Keratinocyte (primary cell): ENCODE measurements at regions not wholly inside any gene's neighbourhood (a gene's known extent, or its start where the extent isn't known, plus 50 kb on each side); places are given as distances from the start of the nearest gene placed in this dataset.
"Not testable (repeated sequence)": the region's sequence is repeated elsewhere in the genome, so short reads cannot be mapped to it uniquely, and the experiment has no call there.

Experiments used
- DNase-seq: peaks from one replicate; pipeline ENCODE4 v3.0.0-alpha.2; 2011; ENCODE audit warnings: low read depth, missing footprints, low spot score
- FAIRE-seq: peaks from 2 replicates; lab custom pipeline; 2011; peaks lifted over from hg19 to GRCh38; lab: Jason Lieb, UNC
- H2AFZ ChIP-seq: 2 replicates; pipeline ENCODE4 v1.6.0; 2012; ENCODE audit warnings: low read length, control low read depth, inconsistent platforms; ENCODE audit not compliant: control insufficient read depth
- H3K27ac ChIP-seq: 2 replicates; pipeline ENCODE4 v1.5.1; 2011; ENCODE audit warnings: low read length; ENCODE audit not compliant: control insufficient read depth, insufficient read depth
- H3K27me3 ChIP-seq: 3 replicates; pipeline ENCODE4 v1.6.0; 2011; ENCODE audit warnings: low read length; ENCODE audit not compliant: control insufficient read depth, insufficient read depth; ENCODE audit errors: extremely low read depth
- H3K36me3 ChIP-seq, 2 experiments: 2 replicates in 1 of 2; 3 replicates in 1 of 2; pipeline ENCODE4 v1.5.1; 2011; ENCODE audit warnings: low read length in 2 of 2, mild to moderate bottlenecking in 1 of 2; ENCODE audit not compliant: control insufficient read depth in 2 of 2, insufficient read depth in 2 of 2; ENCODE audit errors: extremely low read depth in 1 of 2
- H3K4me1 ChIP-seq: 3 replicates; pipeline ENCODE4 v1.5.1; 2011; ENCODE audit warnings: low read length; ENCODE audit not compliant: control insufficient read depth, insufficient read depth; ENCODE audit errors: extremely low read depth
- H3K4me2 ChIP-seq: 3 replicates; pipeline ENCODE4 v1.6.0; 2011; ENCODE audit warnings: low read depth, low read length; ENCODE audit not compliant: control insufficient read depth, insufficient read depth; ENCODE audit errors: extremely low read depth
- H3K4me3 ChIP-seq, 3 experiments: fragments of 200-600 bp in 1 of 3; sonication (generic) in 1 of 3; 2 replicates in 2 of 3; 3 replicates in 1 of 3; pipeline ENCODE4 v1.5.1; 2011 to 2016; ENCODE audit warnings: low read length in 3 of 3, mild to moderate bottlenecking in 3 of 3, control low read depth in 2 of 3, inconsistent platforms in 1 of 3, low read depth in 1 of 3, mixed read lengths in 1 of 3, mixed run types in 1 of 3, moderate library complexity in 1 of 3; ENCODE audit not compliant: control insufficient read depth in 2 of 3, insufficient read depth in 2 of 3; ENCODE audit errors: extremely low read depth in 1 of 3
- H3K79me2 ChIP-seq: 2 replicates; pipeline ENCODE4 v1.6.0; 2012; ENCODE audit warnings: low read length; ENCODE audit not compliant: control insufficient read depth, insufficient read depth
- H3K9ac ChIP-seq: 3 replicates; pipeline ENCODE4 v1.6.0; 2011; ENCODE audit warnings: low read length; ENCODE audit not compliant: control insufficient read depth, insufficient read depth; ENCODE audit errors: extremely low read depth
- H3K9me1 ChIP-seq: 3 replicates; pipeline ENCODE4 v1.6.0; 2011; ENCODE audit warnings: low read length; ENCODE audit not compliant: control insufficient read depth, insufficient read depth; ENCODE audit errors: extremely low read depth
- H3K9me3 ChIP-seq: 2 replicates; pipeline ENCODE4 v1.5.1; 2012; ENCODE audit warnings: low read depth, low read length; ENCODE audit not compliant: control insufficient read depth
- H4K20me1 ChIP-seq: 3 replicates; pipeline ENCODE4 v1.6.0; 2011; ENCODE audit warnings: low read length; ENCODE audit not compliant: control insufficient read depth, insufficient read depth; ENCODE audit errors: extremely low read depth
- CTCF ChIP-seq, 3 experiments: IDR thresholded peaks in 1 of 3; conservative IDR thresholded peaks in 1 of 3; optimal IDR thresholded peaks in 1 of 3; 2 replicates in 2 of 3; 3 replicates in 1 of 3; pipeline versions ENCODE3 to v1.5.1; 2011; ENCODE audit warnings: low read length in 3 of 3, mild to moderate bottlenecking in 3 of 3, moderate library complexity in 2 of 3, control low read depth in 1 of 3, inconsistent platforms in 1 of 3; ENCODE audit not compliant: insufficient read depth in 2 of 3; ENCODE audit errors: extremely low read depth in 1 of 3
- EZH2 ChIP-seq: IDR thresholded peaks from one replicate; pipeline ENCODE4 v1.6.1; 2012; ENCODE audit warnings: inconsistent platforms, mild to moderate bottlenecking, low read length, moderate library complexity
- dilution Hi-C: fragments of 300-500 bp; cut with MboI; formaldehyde crosslinking; loops from one replicate; pipeline ENCODE4 v1.7.0; 2020; ENCODE audit warnings: low sequenced_read_pairs; ENCODE audit not compliant: extremely low pct_ligation_motif_present

- H3K9me1 ChIP-seq, result no peaks in the 10 kb centered on the region
- H3K27ac ChIP-seq, result no peak overlapping the region
- no peak overlapping the region for H3K4me2 ChIP-seq
- TF ChIP-seq EZH2, result no peak
- TF ChIP-seq CTCF (optimal IDR thresholded peaks at IDR 0.05 in 1 of 3, IDR thresholded peaks at IDR 0.05 in 1 of 3, conservative IDR thresholded peaks at IDR 0.05 in 1 of 3; ENCODE audit: extremely low read depth in 1 of 3, insufficient read depth in 2 of 3, low read length in 3 of 3), result no peak
- H4K20me1 ChIP-seq, result no peaks in the 10 kb centered on the region
- no peaks in the 10 kb centered on the region for H3K36me3 ChIP-seq
- no peak overlapping the region for H2AFZ ChIP-seq
- no peak for FAIRE-seq
- H3K9ac ChIP-seq, result no peak overlapping the region
- no peaks in the 10 kb centered on the region for H3K27me3 ChIP-seq
- H3K4me1 ChIP-seq, result no peaks in the 10 kb centered on the region
- DNase-seq, result no peak
- dilution Hi-C loops, result no loop called here
- H3K79me2 ChIP-seq, result no peaks in the 10 kb centered on the region
- H3K4me3 ChIP-seq, result no peak overlapping the region
- no peaks in the 10 kb centered on the region for H3K9me3 ChIP-seq
Measured at GRCh38 chr3:109702976-109703375, 365.6 kb upstream of the DPPA4 start.

GRCh38 chr3:109705133-109705532, 367.8 kb upstream of the DPPA4 start:
- H3K27ac ChIP-seq, H3K9me3 ChIP-seq, H3K4me2 ChIP-seq, H3K79me2 ChIP-seq, dilution Hi-C loops, H3K27me3 ChIP-seq, DNase-seq, H3K36me3 ChIP-seq, H4K20me1 ChIP-seq, H3K4me1 ChIP-seq, H3K9me1 ChIP-seq, H3K4me3 ChIP-seq, H2AFZ ChIP-seq, H3K9ac ChIP-seq, FAIRE-seq: not testable (repeated sequence)

- dilution Hi-C loops, result no loop called here
- FAIRE-seq (no peak), DNase-seq (no peak)
- TF ChIP-seq EZH2, result no peak
- TF ChIP-seq CTCF (optimal IDR thresholded peaks at IDR 0.05 in 1 of 3, IDR thresholded peaks at IDR 0.05 in 1 of 3, conservative IDR thresholded peaks at IDR 0.05 in 1 of 3; ENCODE audit: extremely low read depth in 1 of 3, insufficient read depth in 2 of 3, low read length in 3 of 3), result no peak
- Histone ChIP-seq H3K9ac (no peak overlapping the region), H3K4me2 (no peak overlapping the region), H3K9me3 (peaks cover 2% of the 10 kb centered on the region), H3K27ac (no peak overlapping the region), H3K27me3 (no peaks in the 10 kb centered on the region), H2AFZ (no peak overlapping the region), H3K4me3 (no peak overlapping the region), H3K9me1 (no peaks in the 10 kb centered on the region), H3K79me2 (no peaks in the 10 kb centered on the region), H3K4me1 (no peaks in the 10 kb centered on the region), H3K36me3 (no peaks in the 10 kb centered on the region), H4K20me1 (no peaks in the 10 kb centered on the region)
Measured at GRCh38 chr3:109707617-109708016, 370.3 kb upstream of the DPPA4 start.
